Hepatic stellate cell (primary cell): ENCODE measurements at regions not wholly inside any gene's neighbourhood (a gene's known extent, or its start where the extent isn't known, plus 50 kb on each side); places are given as distances from the start of the nearest gene placed in this dataset.
A peak's percentile ranks its signal among the peaks of the same experiment; 100 is the strongest.

ENCODE experiments used
- DNase-seq: peaks from one replicate; pipeline ENCODE4 v3.0.0; 2011; ENCODE audit warnings: low spot score

- no peak for DNase-seq
Measured at GRCh38 chr12:19957308-19958125, 410.8 kb upstream of the PDE3A start.

- DNase-seq: no peak
Measured at GRCh38 chr12:19958389-19958788, 409.9 kb upstream of the PDE3A start.

GRCh38 chr12:19959353-19959752 lies 409.0 kb upstream of the PDE3A start:
- DNase-seq: peak; percentile 8

GRCh38 chr12:19960527-19960926 lies 407.8 kb upstream of the PDE3A start:
- DNase-seq: no peak

- DNase-seq: no peak
Measured at GRCh38 chr12:19962192-19962591, 406.1 kb upstream of the PDE3A start.

GRCh38 chr12:19963972-19964371 lies 404.4 kb upstream of the PDE3A start:
- DNase-seq: no peak

GRCh38 chr12:19964549-19964948 lies 403.8 kb upstream of the PDE3A start:
- no peak for DNase-seq

GRCh38 chr12:19965196-19966038 lies 402.9 kb upstream of the PDE3A start:
- no peak for DNase-seq

- no peak for DNase-seq
Measured at GRCh38 chr12:19967001-19967400, 401.3 kb upstream of the PDE3A start.

GRCh38 chr12:19967431-19967830 lies 400.9 kb upstream of the PDE3A start:
- peak; percentile 66 for DNase-seq

GRCh38 chr12:19970116-19970515 lies 398.2 kb upstream of the PDE3A start:
- peak; percentile 45 for DNase-seq

- no peak for DNase-seq
Measured at GRCh38 chr12:19970821-19971220, 397.5 kb upstream of the PDE3A start.

GRCh38 chr12:19971361-19972280 lies 396.7 kb upstream of the PDE3A start:
- DNase-seq: no peak

- no peak for DNase-seq
Measured at GRCh38 chr12:19972325-19973288, 395.7 kb upstream of the PDE3A start.

GRCh38 chr12:19978193-19978592 lies 390.1 kb upstream of the PDE3A start:
- DNase-seq: peak; percentile 27

- no peak for DNase-seq
Measured at GRCh38 chr12:19979584-19979983, 388.8 kb upstream of the PDE3A start.

GRCh38 chr12:19981944-19982343 lies 386.4 kb upstream of the PDE3A start:
- DNase-seq: no peak

GRCh38 chr12:19988001-19988400 lies 380.3 kb upstream of the PDE3A start:
- DNase-seq: no peak

GRCh38 chr12:19988459-19988873 lies 379.9 kb upstream of the PDE3A start:
- DNase-seq: no peak

GRCh38 chr12:19988948-19989347 lies 379.4 kb upstream of the PDE3A start:
- no peak for DNase-seq

GRCh38 chr12:19991146-19991545 lies 377.2 kb upstream of the PDE3A start:
- DNase-seq: no peak
